ENCODE measurements at regions not wholly inside any gene's neighbourhood (a gene's known extent, or its start where the extent isn't known, plus 50 kb on each side); places are given as distances from the start of the nearest gene placed in this dataset.

GRCh38 chr22:47274196-47274595 is 511.7 kb downstream of the TBC1D22A start:
- DNase-seq = no peak

GRCh38 chr22:47270463-47271135 is 508.1 kb downstream of the TBC1D22A start:
- no peak for DNase-seq

- no peak for DNase-seq
Observed at GRCh38 chr22:47269516-47270088, 507.2 kb downstream of the TBC1D22A start.

- DNase-seq = no peak
Observed at GRCh38 chr22:47267513-47268282, 505.2 kb downstream of the TBC1D22A start.

GRCh38 chr22:47266329-47266728 is 503.9 kb downstream of the TBC1D22A start:
- DNase-seq = no peak

GRCh38 chr22:47260551-47260950 is 498.1 kb downstream of the TBC1D22A start:
- DNase-seq = no peak

- DNase-seq = no peak
Observed at GRCh38 chr22:47259990-47260389, 497.5 kb downstream of the TBC1D22A start.

GRCh38 chr22:47259049-47259448 is 496.6 kb downstream of the TBC1D22A start:
- DNase-seq = no peak

- no peak for DNase-seq
Observed at GRCh38 chr22:47257976-47258375, 495.5 kb downstream of the TBC1D22A start.

GRCh38 chr22:47257566-47257965 is 495.1 kb downstream of the TBC1D22A start:
- DNase-seq = no peak

- no peak for DNase-seq
Observed at GRCh38 chr22:47251911-47252310, 489.5 kb downstream of the TBC1D22A start.

- no peak for DNase-seq
Observed at GRCh38 chr22:47250995-47251765, 488.7 kb downstream of the TBC1D22A start.

- DNase-seq = no peak
Observed at GRCh38 chr22:47249370-47249928, 487.0 kb downstream of the TBC1D22A start.

- no peak for DNase-seq
Observed at GRCh38 chr22:47248925-47249324, 486.5 kb downstream of the TBC1D22A start.

- no peak for DNase-seq
Observed at GRCh38 chr22:47247579-47248240, 485.3 kb downstream of the TBC1D22A start.

- no peak for DNase-seq
Observed at GRCh38 chr22:47245786-47246185, 483.3 kb downstream of the TBC1D22A start.

GRCh38 chr22:47245286-47245685 is 482.8 kb downstream of the TBC1D22A start:
- no peak for DNase-seq

- no peak for DNase-seq
Observed at GRCh38 chr22:47240116-47240515, 477.7 kb downstream of the TBC1D22A start.

- DNase-seq = no peak
Observed at GRCh38 chr22:47239474-47239860, 477.0 kb downstream of the TBC1D22A start.

GRCh38 chr22:47238690-47239473 is 476.4 kb downstream of the TBC1D22A start:
- no peak for DNase-seq

GRCh38 chr22:47237890-47238480 is 475.5 kb downstream of the TBC1D22A start:
- no peak for DNase-seq

Data from femur (tissue), 1 donor.